Spleen (tissue), 7 donors: ENCODE measurements at regions not wholly inside any gene's neighbourhood (a gene's known extent, or its start where the extent isn't known, plus 50 kb on each side); places are given as distances from the start of the nearest gene placed in this dataset.

ENCODE experiments used
- POLR2A ChIP-seq, 3 donors: fragments of 450-650 bp; IDR thresholded peaks; one replicate each; pipeline ENCODE4 v1.5.1; 2017; ENCODE audit warnings: antibody characterized with exemption in 3 of 3, mild to moderate bottlenecking in 1 of 3
- TF ChIP-seq, protein P1 (sequence below), 11 experiments: fragments of 200-600 bp in 7 of 11; fragments of 450-650 bp in 4 of 11; sonication (generic) in 4 of 11; IDR thresholded peaks in 8 of 11; conservative IDR thresholded peaks in 3 of 11; 1 replicate in 7 of 11; 2 replicates in 4 of 11; pipeline versions ENCODE4 v1.4.0 to v1.8.0; 2016 to 2021; ENCODE audit warnings: antibody characterized with exemption in 11 of 11, inconsistent platforms in 4 of 11, mild to moderate bottlenecking in 1 of 11
- donor health status: DM: no; HTN: no; CAD: no; lungs with moderate emphysema.
- donor health status: DM: no; HTN: no; CAD: no.
- donor health status: DM: no; HTN: no; CAD: no.

DNA sequence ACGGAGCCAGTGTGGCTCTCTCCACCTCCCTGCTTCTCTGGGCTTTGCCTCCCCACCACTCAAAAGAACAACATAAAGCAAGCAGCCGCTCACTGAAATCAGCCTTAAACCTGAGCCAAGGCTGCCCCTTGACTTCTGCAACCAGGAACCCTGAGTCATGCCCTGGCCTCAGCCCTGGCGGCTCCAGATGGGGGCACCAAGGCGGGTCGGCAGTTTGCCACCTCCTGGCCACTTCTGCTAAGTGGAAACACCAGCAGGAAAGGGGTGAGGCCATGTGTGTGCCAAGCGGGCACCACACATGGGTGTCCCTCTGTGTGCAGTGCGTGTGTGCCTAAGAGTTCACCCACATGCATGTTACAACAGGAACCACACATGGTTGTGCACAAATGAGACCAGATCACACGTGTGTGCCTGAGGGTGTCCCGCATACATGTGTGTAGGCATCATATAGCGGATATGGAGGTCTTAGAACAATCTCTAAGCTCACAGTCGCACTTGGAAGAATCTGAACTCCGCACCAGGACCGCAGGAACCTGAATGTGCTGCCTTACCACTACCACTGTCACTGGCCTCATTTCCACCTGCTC, 221.2 kb downstream of the MN1 start:
- TF ChIP-seq, protein P1, sequence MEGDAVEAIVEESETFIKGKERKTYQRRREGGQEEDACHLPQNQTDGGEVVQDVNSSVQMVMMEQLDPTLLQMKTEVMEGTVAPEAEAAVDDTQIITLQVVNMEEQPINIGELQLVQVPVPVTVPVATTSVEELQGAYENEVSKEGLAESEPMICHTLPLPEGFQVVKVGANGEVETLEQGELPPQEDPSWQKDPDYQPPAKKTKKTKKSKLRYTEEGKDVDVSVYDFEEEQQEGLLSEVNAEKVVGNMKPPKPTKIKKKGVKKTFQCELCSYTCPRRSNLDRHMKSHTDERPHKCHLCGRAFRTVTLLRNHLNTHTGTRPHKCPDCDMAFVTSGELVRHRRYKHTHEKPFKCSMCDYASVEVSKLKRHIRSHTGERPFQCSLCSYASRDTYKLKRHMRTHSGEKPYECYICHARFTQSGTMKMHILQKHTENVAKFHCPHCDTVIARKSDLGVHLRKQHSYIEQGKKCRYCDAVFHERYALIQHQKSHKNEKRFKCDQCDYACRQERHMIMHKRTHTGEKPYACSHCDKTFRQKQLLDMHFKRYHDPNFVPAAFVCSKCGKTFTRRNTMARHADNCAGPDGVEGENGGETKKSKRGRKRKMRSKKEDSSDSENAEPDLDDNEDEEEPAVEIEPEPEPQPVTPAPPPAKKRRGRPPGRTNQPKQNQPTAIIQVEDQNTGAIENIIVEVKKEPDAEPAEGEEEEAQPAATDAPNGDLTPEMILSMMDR (IDR thresholded peaks at IDR 0.05 in 8 of 11, conservative IDR thresholded peaks at IDR 0.05 in 3 of 11): no peak
- TF ChIP-seq POLR2A (IDR thresholded peaks at IDR 0.05): no peak
